ENCODE measurements at regions not wholly inside any gene's neighbourhood (a gene's known extent, or its start where the extent isn't known, plus 50 kb on each side); places are given as distances from the start of the nearest gene placed in this dataset.

DNA sequence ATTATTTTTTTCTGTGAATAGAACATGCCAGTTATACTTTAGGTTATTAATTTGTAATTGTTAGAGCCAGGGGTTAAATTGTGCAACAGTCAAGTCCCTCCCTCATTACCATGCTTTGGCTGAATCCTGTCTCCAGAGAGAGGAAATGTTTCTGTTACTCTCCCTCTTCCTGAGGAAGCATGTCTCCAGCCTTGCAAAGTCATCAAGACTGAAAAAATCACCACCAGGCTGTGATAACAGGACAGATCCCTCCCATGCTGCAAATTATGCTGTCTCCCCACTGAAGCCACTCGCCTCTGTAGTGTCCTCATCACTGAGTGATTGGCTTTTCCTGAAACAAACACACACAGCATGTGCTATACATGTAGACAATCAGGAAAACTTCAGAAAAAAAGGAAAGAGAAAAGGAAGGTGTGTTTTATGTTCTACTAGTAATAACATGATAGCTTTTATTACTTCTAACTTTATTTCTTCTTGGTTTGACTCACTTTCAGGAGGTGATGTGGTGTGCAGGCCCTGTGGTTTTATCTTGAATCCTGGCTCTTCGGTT lies 290.0 kb upstream of the JAG1 start:
- in situ Hi-C loops (cut with MboI; ENCODE audit: low pct_unique_long_range_greater_than_20kb in 2 of 9, low sequenced_read_pairs in 9 of 9, unreplicated experiment in 9 of 9) = no loop called here
- Histone ChIP-seq H3K4me3 (no peak overlapping the region), H3K27ac (no peak overlapping the region), H3K4me1 (replicated peaks in 1 of 2) (no peaks in the 10 kb centered on the region)
- WGBS, 10 experiments = 18 to 100% (median 86%) methylated on average over 1 to 2 of the region's 2 CpGs; no CpG with 5 or more reads in 3 of the 10 experiments
- peak in 2 of 8 experiments; percentile 38 to 62 for ATAC-seq (replicated peaks in 6 of 8)

DNA sequence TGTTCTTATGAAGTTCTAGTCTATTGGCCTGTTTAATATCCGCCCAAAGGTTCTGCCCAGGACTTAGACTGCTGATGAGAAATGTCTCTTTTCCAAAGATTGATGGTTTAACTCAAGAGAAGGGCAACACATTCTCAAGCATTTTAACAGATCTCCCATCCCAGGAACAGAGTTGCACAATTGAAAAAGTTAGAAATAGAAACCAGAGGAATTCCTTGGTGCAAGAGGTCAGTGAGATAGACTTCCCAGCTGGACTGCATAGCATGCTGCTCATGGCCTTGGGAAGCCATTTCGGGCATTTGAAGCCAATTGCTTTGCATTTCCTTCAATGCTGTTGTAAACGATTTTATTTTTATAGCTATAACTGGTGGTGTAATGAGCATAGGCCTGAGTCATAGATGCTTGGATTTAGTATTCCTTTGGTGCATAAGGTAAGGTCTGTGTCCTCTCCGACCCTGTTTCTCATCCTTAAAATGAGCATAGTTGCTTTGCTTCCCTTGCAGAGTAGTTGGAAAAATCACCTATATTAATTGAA lies 292.2 kb upstream of the JAG1 start:
- Histone ChIP-seq H3K27ac (no peak overlapping the region), H3K4me1 (replicated peaks in 1 of 2) (no peaks in the 10 kb centered on the region), H3K4me3 (no peak overlapping the region)
- ATAC-seq (replicated peaks in 6 of 8) = peak in 1 of 8 experiments; percentile 24
- in situ Hi-C loops (cut with MboI; ENCODE audit: low pct_unique_long_range_greater_than_20kb in 2 of 9, low sequenced_read_pairs in 9 of 9, unreplicated experiment in 9 of 9) = no loop called here
- WGBS, 10 experiments = 43 to 92% (median 81%) methylated on average over 1 to 4 of the region's 4 CpGs; no CpG with 5 or more reads in 2 of the 10 experiments

- Histone ChIP-seq H3K4me3 (no peak overlapping the region), H3K4me1 (replicated peaks in 1 of 2) (no peaks in the 10 kb centered on the region), H3K27ac (no peak overlapping the region)
- in situ Hi-C loops (cut with MboI; ENCODE audit: low pct_unique_long_range_greater_than_20kb in 2 of 9, low sequenced_read_pairs in 9 of 9, unreplicated experiment in 9 of 9) = no loop called here
- no peak for ATAC-seq (replicated peaks in 6 of 8)
- WGBS, 10 experiments = 14 to 100% (median 100%) methylated on average over 1 of the region's 1 CpG; no CpG with 5 or more reads in 3 of the 10 experiments
Observed at GRCh38 chr20:10970109-10970508, 296.3 kb upstream of the JAG1 start.

DNA sequence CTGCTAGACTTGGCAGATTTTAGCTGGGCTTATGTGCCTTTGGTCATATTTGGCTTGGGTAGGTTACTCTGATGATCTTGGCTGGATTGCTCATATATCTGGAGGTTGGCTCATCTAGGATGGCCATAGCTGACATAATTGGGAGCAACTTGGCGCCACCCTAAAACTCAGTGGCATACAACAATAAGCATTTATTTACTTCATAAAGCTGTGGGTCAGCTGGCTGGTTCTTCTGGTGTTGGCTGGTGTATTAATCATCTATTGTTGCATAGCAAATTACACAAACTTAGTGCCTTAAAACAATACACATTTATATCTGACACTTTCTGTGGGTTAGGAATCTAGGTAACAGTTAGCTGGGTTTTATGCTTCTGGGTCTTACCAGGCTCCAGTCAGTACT lies 297.3 kb upstream of the JAG1 start:
- no peak for ATAC-seq (replicated peaks in 6 of 8)
- no peak overlapping the region for H3K27ac ChIP-seq
- in situ Hi-C loops (cut with MboI; ENCODE audit: low pct_unique_long_range_greater_than_20kb in 2 of 9, low sequenced_read_pairs in 9 of 9, unreplicated experiment in 9 of 9) = no loop called here
- H3K4me3 ChIP-seq = no peak overlapping the region
- H3K4me1 ChIP-seq (replicated peaks in 1 of 2) = no peaks in the 10 kb centered on the region
- 57 to 100% (median 86%) methylated on average over 1 of the region's 1 CpG; no CpG with 5 or more reads in 5 of the 10 experiments for WGBS, 10 experiments

DNA sequence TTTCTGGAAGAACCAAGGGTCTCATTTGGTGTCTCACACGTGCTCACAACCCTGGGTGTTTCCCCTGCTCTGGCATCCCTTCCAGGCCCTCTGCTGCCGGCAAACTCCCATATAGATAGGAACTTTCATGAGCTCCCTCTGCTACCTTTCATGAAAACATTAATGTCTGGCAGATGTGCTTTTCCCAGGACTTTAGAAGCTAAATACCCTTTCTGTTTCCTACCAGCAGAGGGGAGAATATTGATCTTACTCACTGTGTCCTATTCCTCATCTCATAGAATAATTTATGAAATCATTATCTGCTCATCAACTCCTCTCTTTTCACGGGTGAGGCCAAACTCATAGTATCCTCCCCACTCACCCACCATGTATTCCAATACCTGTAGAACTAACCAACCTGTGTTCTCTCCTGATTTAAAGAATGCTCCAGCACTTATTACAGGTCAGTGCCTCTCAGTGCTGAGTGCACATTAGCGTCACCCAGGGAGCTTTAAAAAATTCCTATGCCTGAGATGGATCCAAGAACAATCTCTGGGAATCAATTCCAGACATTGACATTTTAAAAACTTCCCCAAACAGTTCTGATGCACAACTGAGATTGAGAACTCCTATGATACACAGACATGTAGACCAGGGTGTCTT lies 298.5 kb upstream of the JAG1 start:
- no peaks in the 10 kb centered on the region for H3K4me1 ChIP-seq (replicated peaks in 1 of 2)
- H3K4me3 ChIP-seq = no peak overlapping the region
- no peak overlapping the region for H3K27ac ChIP-seq
- ATAC-seq (replicated peaks in 6 of 8) = no peak
- 40 to 100% (median 80%) methylated on average over 1 to 4 of the region's 4 CpGs; no CpG with 5 or more reads in 2 of the 10 experiments for WGBS, 10 experiments
- in situ Hi-C loops (cut with MboI; ENCODE audit: low pct_unique_long_range_greater_than_20kb in 2 of 9, low sequenced_read_pairs in 9 of 9, unreplicated experiment in 9 of 9) = no loop called here

DNA sequence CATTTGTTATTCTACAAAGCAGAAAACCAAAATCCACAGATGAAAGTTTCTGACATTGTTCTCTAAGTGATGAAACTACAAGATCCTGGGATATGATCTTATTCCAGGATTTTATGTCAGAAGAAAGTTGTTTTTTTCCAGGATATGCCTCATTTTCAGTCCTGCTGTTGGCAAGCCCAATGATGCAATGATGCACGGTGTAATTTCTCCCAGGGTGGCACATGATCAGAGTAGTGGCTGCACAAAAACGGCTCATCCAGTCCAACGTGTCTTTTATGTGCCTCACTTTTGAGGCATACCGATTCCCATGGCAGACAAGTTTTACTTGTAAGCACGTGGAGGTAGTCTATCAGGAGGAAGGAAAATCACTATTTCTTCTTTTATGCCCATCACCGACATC lies 302.3 kb upstream of the JAG1 start:
- ATAC-seq (replicated peaks in 6 of 8) = no peak
- Histone ChIP-seq H3K27ac (no peak overlapping the region), H3K4me1 (replicated peaks in 1 of 2) (no peaks in the 10 kb centered on the region), H3K4me3 (no peak overlapping the region)
- in situ Hi-C loops (cut with MboI; ENCODE audit: low pct_unique_long_range_greater_than_20kb in 2 of 9, low sequenced_read_pairs in 9 of 9, unreplicated experiment in 9 of 9) = no loop called here
- WGBS, 10 experiments = 45 to 93% (median 81%) methylated on average over 4 to 6 of the region's 6 CpGs; no CpG with 5 or more reads in 1 of the 10 experiments

GRCh38 chr20:10978019-10978702 lies 304.4 kb upstream of the JAG1 start:
- Histone ChIP-seq H3K27ac (no peak overlapping the region), H3K4me1 (replicated peaks in 1 of 2) (no peaks in the 10 kb centered on the region), H3K4me3 (no peak overlapping the region)
- no peak for ATAC-seq (replicated peaks in 6 of 8)
- 60 to 100% (median 90%) methylated on average over 1 to 4 of the region's 4 CpGs; no CpG with 5 or more reads in 3 of the 10 experiments for WGBS, 10 experiments
- in situ Hi-C loops (cut with MboI; ENCODE audit: low pct_unique_long_range_greater_than_20kb in 2 of 9, low sequenced_read_pairs in 9 of 9, unreplicated experiment in 9 of 9) = no loop called here

DNA sequence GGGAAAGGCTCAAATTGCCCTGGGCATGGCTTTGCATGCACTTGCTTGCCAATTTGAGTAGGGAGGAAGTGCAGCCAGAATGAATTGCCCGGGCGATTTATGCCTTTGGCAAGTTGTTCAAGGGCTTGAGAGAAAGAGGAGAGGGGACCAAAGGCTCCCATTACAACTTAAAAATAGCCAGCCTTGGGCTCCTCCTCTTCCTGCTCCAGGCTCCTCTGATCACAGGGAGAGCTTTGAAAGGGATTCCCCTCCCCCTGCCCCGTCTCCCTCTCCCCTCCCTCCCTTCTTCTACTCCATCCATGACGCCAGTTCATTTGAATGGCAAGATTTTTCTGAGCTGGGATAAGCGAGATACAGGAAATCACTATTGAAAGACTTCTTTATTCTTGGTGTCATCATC lies 304.9 kb upstream of the JAG1 start:
- Histone ChIP-seq H3K4me3 (no peak overlapping the region), H3K4me1 (replicated peaks in 1 of 2) (no peaks in the 10 kb centered on the region), H3K27ac (no peak overlapping the region)
- no peak for ATAC-seq (replicated peaks in 6 of 8)
- in situ Hi-C loops (cut with MboI; ENCODE audit: low pct_unique_long_range_greater_than_20kb in 2 of 9, low sequenced_read_pairs in 9 of 9, unreplicated experiment in 9 of 9) = no loop called here
- WGBS, 10 experiments = 20 to 93% (median 50%) methylated on average over 1 to 3 of the region's 5 CpGs; no CpG with 5 or more reads in 3 of the 10 experiments

DNA sequence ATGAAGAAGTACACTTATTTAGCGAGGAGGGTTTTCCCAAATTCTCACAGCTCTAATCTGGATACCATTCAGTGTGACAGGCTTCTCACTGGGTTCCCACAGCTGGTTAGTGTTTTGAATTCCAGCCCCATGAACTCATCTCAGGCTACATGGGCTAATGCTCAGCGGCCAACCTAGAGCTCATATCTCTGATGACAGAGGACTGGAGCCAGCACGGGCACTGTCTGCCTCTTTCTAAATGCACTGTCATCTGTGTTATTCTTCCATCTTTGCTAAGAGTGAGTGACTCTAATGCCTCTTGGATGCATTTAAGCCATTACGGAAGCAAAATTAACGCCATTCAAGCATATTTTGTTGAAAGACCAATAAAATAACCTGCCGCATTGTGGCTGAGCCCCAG lies 308.9 kb upstream of the JAG1 start:
- WGBS, 10 experiments = 50 to 100% (median 84%) methylated on average over 2 to 6 of the region's 6 CpGs; no CpG with 5 or more reads in 4 of the 10 experiments
- ATAC-seq (replicated peaks in 6 of 8) = peak in 6 of 8 experiments; percentile 20 to 97 (median 74)
- Histone ChIP-seq H3K4me3 (no peak overlapping the region), H3K27ac (no peak overlapping the region), H3K4me1 (replicated peaks in 1 of 2) (peaks cover 7 to 11% of the 10 kb centered on the region in 2 donors)
- in situ Hi-C loops (cut with MboI; ENCODE audit: low pct_unique_long_range_greater_than_20kb in 2 of 9, low sequenced_read_pairs in 9 of 9, unreplicated experiment in 9 of 9) = no loop called here

DNA sequence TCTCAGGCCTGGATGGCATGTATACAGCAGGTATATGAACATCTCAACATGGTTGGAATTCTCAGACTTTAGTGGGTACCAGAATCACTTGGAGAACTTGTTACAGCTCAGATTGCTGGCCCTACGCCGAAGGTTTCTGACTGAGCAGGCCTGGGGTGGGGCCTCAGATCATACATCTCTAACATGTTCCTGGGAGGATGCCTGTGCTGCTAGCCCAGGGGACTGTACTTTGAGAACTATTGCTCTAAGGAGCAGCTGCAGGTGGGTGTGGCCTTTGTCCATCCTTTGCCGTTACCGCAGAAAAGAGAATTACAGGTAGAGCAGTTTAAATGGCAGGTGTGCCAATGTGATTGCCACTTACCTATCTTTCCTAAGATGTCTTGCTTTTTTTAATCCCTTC lies 310.5 kb upstream of the JAG1 start:
- in situ Hi-C loops (cut with MboI; ENCODE audit: low pct_unique_long_range_greater_than_20kb in 2 of 9, low sequenced_read_pairs in 9 of 9, unreplicated experiment in 9 of 9) = no loop called here
- no peak overlapping the region for H3K27ac ChIP-seq
- WGBS, 10 experiments = 88 to 100% (median 95%) methylated on average over 2 to 4 of the region's 4 CpGs; no CpG with 5 or more reads in 6 of the 10 experiments
- no peak for ATAC-seq (replicated peaks in 6 of 8)
- H3K4me1 ChIP-seq (replicated peaks in 1 of 2) = peaks cover 7 to 11% of the 10 kb centered on the region in 2 donors
- H3K4me3 ChIP-seq = no peak overlapping the region

GRCh38 chr20:10984913-10985312 lies 311.1 kb upstream of the JAG1 start:
- H3K4me3 ChIP-seq = no peak overlapping the region
- H3K27ac ChIP-seq = no peak overlapping the region
- peak in 5 of 8 experiments; percentile 38 to 81 (median 63) for ATAC-seq (replicated peaks in 6 of 8)
- peaks cover 7 to 11% of the 10 kb centered on the region in 2 donors for H3K4me1 ChIP-seq (replicated peaks in 1 of 2)
- in situ Hi-C loops (cut with MboI; ENCODE audit: low pct_unique_long_range_greater_than_20kb in 2 of 9, low sequenced_read_pairs in 9 of 9, unreplicated experiment in 9 of 9) = no loop called here
- WGBS, 10 experiments = 33 to 82% (median 68%) methylated on average over 1 to 6 of the region's 6 CpGs; no CpG with 5 or more reads in 1 of the 10 experiments

GRCh38 chr20:10985536-10985935 lies 311.7 kb upstream of the JAG1 start:
- in situ Hi-C loops (cut with MboI; ENCODE audit: low pct_unique_long_range_greater_than_20kb in 2 of 9, low sequenced_read_pairs in 9 of 9, unreplicated experiment in 9 of 9) = no loop called here
- Histone ChIP-seq H3K27ac (no peak overlapping the region), H3K4me3 (no peak overlapping the region), H3K4me1 (replicated peaks in 1 of 2) (peaks cover 7 to 11% of the 10 kb centered on the region in 2 donors)
- WGBS, 10 experiments = 0 to 50% (median 18%) methylated on average over 1 of the region's 1 CpG; no CpG with 5 or more reads in 2 of the 10 experiments
- peak in 2 of 8 experiments; percentile 57 to 74 for ATAC-seq (replicated peaks in 6 of 8)

DNA sequence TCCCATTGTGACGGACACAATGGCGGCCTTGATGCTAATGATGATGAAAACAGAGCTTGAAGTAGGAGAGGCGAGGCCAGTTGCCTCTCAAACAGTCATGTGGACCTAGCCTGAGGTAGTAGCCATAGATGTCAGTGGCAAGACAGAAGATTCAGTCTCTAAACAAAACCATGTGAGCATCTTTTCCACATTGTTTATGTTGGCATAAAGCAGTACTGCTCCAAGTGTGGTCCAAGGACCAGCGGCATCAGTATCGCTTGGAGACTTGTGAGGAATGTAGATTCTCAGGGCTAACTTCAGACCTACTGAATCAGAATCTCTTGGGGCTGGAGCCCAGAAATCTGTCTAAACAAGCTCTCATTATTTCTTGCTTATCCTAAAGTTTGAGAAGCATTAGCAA lies 312.8 kb upstream of the JAG1 start:
- in situ Hi-C loops (cut with MboI; ENCODE audit: low pct_unique_long_range_greater_than_20kb in 2 of 9, low sequenced_read_pairs in 9 of 9, unreplicated experiment in 9 of 9) = no loop called here
- 77 to 100% (median 94%) methylated on average over 2 to 5 of the region's 5 CpGs; no CpG with 5 or more reads in 2 of the 10 experiments for WGBS, 10 experiments

More for the DNA sequence above, 312.8 kb upstream of the JAG1 start:
- no peak for ATAC-seq (replicated peaks in 6 of 8)
- peaks cover 7 to 11% of the 10 kb centered on the region in 2 donors for H3K4me1 ChIP-seq (replicated peaks in 1 of 2)
- H3K27ac ChIP-seq = no peak overlapping the region
- no peak overlapping the region for H3K4me3 ChIP-seq

All from motor neuron (in vitro differentiated cells).